ACC112 (cell line): ENCODE measurements at regions not wholly inside any gene's neighbourhood (a gene's known extent, or its start where the extent isn't known, plus 50 kb on each side); places are given as distances from the start of the nearest gene placed in this dataset.
"Not testable (repeated sequence)": the region's sequence is repeated elsewhere in the genome, so short reads cannot be mapped to it uniquely, and the experiment has no call there.

Experiments
- H2AFZ ChIP-seq: fragments of 200-600 bp; sonication (generic); one replicate; pipeline ENCODE4 v1.6.0; 2017; ENCODE audit warnings: antibody characterized with exemption, low read length; ENCODE audit not compliant: unreplicated experiment
- H3K27ac ChIP-seq: fragments of 200-600 bp; sonication (generic); 2 replicates; pipeline ENCODE4 v1.5.1; 2014; ENCODE audit warnings: low read depth, mild to moderate bottlenecking, antibody characterized with exemption, low read length, moderate library complexity
- H3K27me3 ChIP-seq: fragments of 200-600 bp; sonication (generic); 2 replicates; pipeline ENCODE4 v1.6.1; 2014; ENCODE audit warnings: mild to moderate bottlenecking, antibody characterized with exemption, low read length, moderate library complexity, mixed read lengths; ENCODE audit not compliant: insufficient read depth
- H3K36me3 ChIP-seq: fragments of 200-600 bp; sonication (generic); 2 replicates; pipeline ENCODE4 v1.6.1; 2016; ENCODE audit warnings: mild to moderate bottlenecking, antibody characterized with exemption, low read length, moderate library complexity, mixed read lengths; ENCODE audit not compliant: insufficient read depth
- H3K4me1 ChIP-seq: fragments of 200-600 bp; sonication (generic); one replicate; pipeline ENCODE4 v1.6.1; 2016; ENCODE audit warnings: low read length, mixed read lengths; ENCODE audit not compliant: insufficient read depth, unreplicated experiment, control insufficient read depth
- H3K4me3 ChIP-seq: fragments of 200-600 bp; sonication (generic); 2 replicates; pipeline ENCODE4 v1.5.1; 2014; ENCODE audit warnings: mild to moderate bottlenecking, low read depth, low read length
- H3K79me2 ChIP-seq: fragments of 200-600 bp; sonication (generic); one replicate; pipeline ENCODE4 v1.6.0; 2016; ENCODE audit warnings: low read length; ENCODE audit not compliant: control insufficient read depth, unreplicated experiment, insufficient read depth

- Histone ChIP-seq H3K36me3 (no peaks in the 10 kb centered on the region), H2AFZ (no peak overlapping the region), H3K27ac (no peak overlapping the region), H3K4me1 (no peaks in the 10 kb centered on the region), H3K4me3 (no peak overlapping the region), H3K79me2 (no peaks in the 10 kb centered on the region), H3K27me3 (peaks cover 5% of the 10 kb centered on the region)
These were observed 247.9 kb downstream of the HNRNPD start for GRCh38 chr4:82125787-82126297.

GRCh38 chr4:82124932-82125786, 248.6 kb downstream of the HNRNPD start:
- H2AFZ ChIP-seq, result no peak overlapping the region
- no peak overlapping the region for H3K27ac ChIP-seq
- H3K36me3 ChIP-seq, result no peaks in the 10 kb centered on the region
- H3K79me2 ChIP-seq, result no peaks in the 10 kb centered on the region
- H3K4me1 ChIP-seq, result no peaks in the 10 kb centered on the region
- no peak overlapping the region for H3K4me3 ChIP-seq
- peaks cover 7% of the 10 kb centered on the region for H3K27me3 ChIP-seq

DNA sequence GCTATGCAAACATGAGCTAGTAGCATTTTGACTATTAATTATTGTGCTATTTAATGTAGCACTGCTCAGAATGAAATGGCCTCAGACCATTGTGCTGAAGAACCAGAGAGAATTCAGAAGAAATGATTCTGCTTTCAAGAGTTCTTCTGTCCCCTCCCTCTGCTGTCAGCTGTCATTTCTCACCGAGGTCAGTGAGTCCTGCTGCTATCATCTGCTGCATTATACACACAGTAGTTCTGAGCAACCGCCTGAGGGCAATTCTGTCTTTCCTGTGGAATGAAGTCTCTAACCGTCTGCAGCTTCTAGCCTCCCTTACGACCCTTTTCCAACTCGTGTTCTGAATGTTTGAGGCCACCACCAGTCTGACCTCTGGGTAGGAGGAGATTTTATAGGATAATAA, 249.4 kb downstream of the HNRNPD start:
- peaks cover 7% of the 10 kb centered on the region for H3K27me3 ChIP-seq
- no peak overlapping the region for H3K27ac ChIP-seq
- H3K4me1 ChIP-seq, result no peaks in the 10 kb centered on the region
- no peak overlapping the region for H3K4me3 ChIP-seq
- H3K36me3 ChIP-seq, result no peaks in the 10 kb centered on the region
- no peak overlapping the region for H2AFZ ChIP-seq
- H3K79me2 ChIP-seq, result no peaks in the 10 kb centered on the region

GRCh38 chr4:82123934-82124333, 249.9 kb downstream of the HNRNPD start:
- no peaks in the 10 kb centered on the region for H3K36me3 ChIP-seq
- H2AFZ ChIP-seq, result no peak overlapping the region
- H3K4me1 ChIP-seq, result no peaks in the 10 kb centered on the region
- no peaks in the 10 kb centered on the region for H3K79me2 ChIP-seq
- H3K27ac ChIP-seq, result no peak overlapping the region
- H3K4me3 ChIP-seq, result no peak overlapping the region
- peaks cover 7% of the 10 kb centered on the region for H3K27me3 ChIP-seq

- H3K27me3 ChIP-seq, H3K79me2 ChIP-seq, H3K4me1 ChIP-seq, H3K4me3 ChIP-seq, H3K27ac ChIP-seq, H2AFZ ChIP-seq, H3K36me3 ChIP-seq: not testable (repeated sequence)
These were observed 258.6 kb downstream of the HNRNPD start for GRCh38 chr4:82115183-82115582.

DNA sequence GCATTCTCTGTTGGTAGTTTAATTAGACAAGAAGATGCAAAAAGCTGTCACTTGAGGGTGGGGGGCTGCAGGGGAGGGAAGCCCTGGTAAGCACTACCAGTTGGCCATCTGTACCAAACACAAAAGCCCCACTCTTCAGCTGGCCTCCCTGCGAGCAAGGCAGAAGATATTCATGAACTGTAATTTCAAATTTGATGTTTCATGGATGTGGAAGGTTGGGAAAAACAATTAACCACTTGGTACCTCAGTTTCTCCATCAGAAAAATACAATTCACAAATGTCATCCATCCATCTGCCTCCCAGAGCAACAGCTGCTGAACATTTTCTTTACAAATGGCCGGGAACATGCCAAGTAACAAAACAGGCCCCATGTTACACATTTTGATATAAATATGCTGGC, 265.3 kb downstream of the HNRNPD start:
- Histone ChIP-seq H3K79me2 (no peaks in the 10 kb centered on the region), H2AFZ (no peak overlapping the region), H3K4me3 (no peak overlapping the region), H3K27ac (no peak overlapping the region), H3K4me1 (no peaks in the 10 kb centered on the region), H3K36me3 (no peaks in the 10 kb centered on the region), H3K27me3 (0 out of 2 replicates have a peak, but pooled peaks cover 3% of the 10 kb centered on the region)

DNA sequence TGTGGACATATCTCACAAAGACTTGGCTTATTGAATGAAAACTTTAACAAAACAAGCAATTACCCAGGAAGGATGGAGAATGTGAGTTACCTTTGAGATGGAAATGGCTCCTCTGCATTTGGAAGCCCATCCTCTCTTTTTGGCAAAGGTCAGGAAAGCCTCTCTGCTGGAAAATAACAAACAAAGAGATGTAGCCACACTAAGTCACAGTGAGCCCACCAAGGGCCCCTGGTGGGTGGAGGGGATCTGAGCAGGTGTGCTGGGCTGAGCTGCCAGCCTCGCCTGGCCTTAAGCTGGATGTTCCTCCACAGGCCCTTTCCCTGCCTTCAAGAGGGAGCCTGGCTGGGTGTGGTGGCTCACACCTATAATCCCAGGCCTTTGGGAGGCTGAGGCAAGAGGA, 269.2 kb downstream of the HNRNPD start:
- H2AFZ ChIP-seq, result no peak overlapping the region
- no peaks in the 10 kb centered on the region for H3K79me2 ChIP-seq
- H3K4me3 ChIP-seq, result no peak overlapping the region
- no peaks in the 10 kb centered on the region for H3K36me3 ChIP-seq
- 0 out of 2 replicates have a peak, but pooled peaks cover 3% of the 10 kb centered on the region for H3K27me3 ChIP-seq
- H3K27ac ChIP-seq, result no peak overlapping the region
- no peaks in the 10 kb centered on the region for H3K4me1 ChIP-seq

DNA sequence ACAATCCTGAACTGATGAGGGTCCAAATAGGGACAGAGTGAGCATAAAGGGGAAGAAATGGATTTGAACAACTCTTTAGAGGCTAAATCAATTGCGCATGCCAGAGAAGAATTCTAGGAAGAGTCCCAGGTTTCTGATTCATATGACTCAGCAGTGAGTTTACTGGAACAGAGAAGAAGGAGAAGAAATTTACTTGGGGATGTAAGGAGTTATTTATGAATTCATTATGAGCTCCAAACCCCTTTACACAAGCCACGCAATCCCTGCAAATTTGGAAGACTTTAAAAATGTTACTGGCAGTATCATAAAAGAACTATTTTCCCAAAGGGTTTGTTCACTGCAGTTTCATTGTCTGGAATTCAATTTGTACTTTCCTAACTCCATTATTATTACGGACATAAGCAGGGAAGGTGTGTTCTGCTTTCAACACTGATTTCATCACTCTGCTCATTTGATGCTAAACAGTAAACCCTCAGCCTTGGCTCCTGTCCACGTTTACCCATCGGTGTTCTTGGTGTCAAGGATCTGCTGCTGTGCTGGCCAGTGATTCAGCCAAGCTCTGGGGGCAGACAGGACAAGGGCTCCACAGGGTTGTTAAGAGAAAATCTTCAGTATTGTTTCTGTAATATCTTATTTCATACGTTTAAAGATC, 273.7 kb downstream of the HNRNPD start:
- Histone ChIP-seq H3K4me3 (no peak overlapping the region), H3K79me2 (no peaks in the 10 kb centered on the region), H3K27ac (no peak overlapping the region), H3K36me3 (no peaks in the 10 kb centered on the region), H2AFZ (no peak overlapping the region), H3K27me3 (no peaks in the 10 kb centered on the region), H3K4me1 (no peaks in the 10 kb centered on the region)

DNA sequence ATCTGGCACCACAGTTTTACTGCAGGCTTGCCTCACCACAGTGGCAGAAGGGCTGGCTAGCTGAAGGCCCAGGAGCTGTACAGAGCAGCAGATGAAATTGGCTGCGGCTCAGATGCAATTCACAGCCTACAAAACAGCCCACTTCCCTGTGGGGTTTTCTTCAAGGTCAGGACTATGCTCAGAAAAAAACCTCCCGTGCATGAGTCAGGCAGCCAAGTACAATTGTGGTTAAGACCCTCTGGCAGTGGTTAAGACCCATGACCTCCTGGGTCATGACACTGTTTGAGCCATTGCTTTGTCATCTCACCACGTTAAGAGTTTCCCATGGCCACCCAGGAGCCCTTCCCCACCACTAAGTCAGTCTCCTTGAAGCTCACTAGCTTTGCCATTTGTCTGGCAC, 276.3 kb downstream of the HNRNPD start:
- no peaks in the 10 kb centered on the region for H3K36me3 ChIP-seq
- H3K27ac ChIP-seq, result no peak overlapping the region
- no peak overlapping the region for H3K4me3 ChIP-seq
- no peaks in the 10 kb centered on the region for H3K79me2 ChIP-seq
- no peak overlapping the region for H2AFZ ChIP-seq
- H3K27me3 ChIP-seq, result no peaks in the 10 kb centered on the region
- H3K4me1 ChIP-seq, result no peaks in the 10 kb centered on the region

- Histone ChIP-seq H3K36me3 (no peaks in the 10 kb centered on the region), H3K27me3 (no peaks in the 10 kb centered on the region), H3K79me2 (no peaks in the 10 kb centered on the region), H3K27ac (no peak overlapping the region), H2AFZ (no peak overlapping the region), H3K4me3 (no peak overlapping the region), H3K4me1 (no peaks in the 10 kb centered on the region)
These were observed 283.1 kb downstream of the HNRNPD start for GRCh38 chr4:82090717-82091116.

DNA sequence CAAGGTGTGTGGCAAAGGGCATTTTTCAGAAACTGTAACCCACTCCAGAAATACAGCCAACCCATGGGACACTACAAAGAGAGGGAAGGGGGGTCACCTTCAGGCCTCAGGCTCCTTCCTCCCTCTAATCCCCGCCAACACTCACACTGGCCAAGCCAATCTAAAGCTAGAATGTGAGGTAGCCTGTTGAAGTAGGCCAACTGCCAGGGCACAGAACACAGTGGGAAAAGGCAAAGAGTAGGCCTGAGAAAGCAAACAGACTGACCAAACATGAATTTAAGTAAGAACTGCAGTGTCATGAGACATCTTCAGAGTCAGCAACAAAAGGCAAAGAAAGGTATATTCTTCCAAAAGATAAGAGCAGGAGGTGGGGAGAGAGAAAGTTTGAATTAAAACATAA, 289.0 kb downstream of the HNRNPD start:
- no peaks in the 10 kb centered on the region for H3K27me3 ChIP-seq
- H3K4me3 ChIP-seq, result no peak overlapping the region
- H3K4me1 ChIP-seq, result no peaks in the 10 kb centered on the region
- no peaks in the 10 kb centered on the region for H3K79me2 ChIP-seq
- H3K36me3 ChIP-seq, result no peaks in the 10 kb centered on the region
- H3K27ac ChIP-seq, result no peak overlapping the region
- H2AFZ ChIP-seq, result no peak overlapping the region
